Prostate gland (tissue), 2 donors: ENCODE measurements at regions not wholly inside any gene's neighbourhood (a gene's known extent, or its start where the extent isn't known, plus 50 kb on each side); places are given as distances from the start of the nearest gene placed in this dataset.

Experiments used
- DNase-seq: peaks from one replicate; pipeline ENCODE4 v3.0.0-alpha.2; 2019; ENCODE audit warnings: low spot score
- H3K27ac ChIP-seq, 2 donors: fragments of 200-600 bp; sonication (generic); 2 replicates each; pipeline ENCODE4 v1.5.1; 2017 to 2019
- H3K27me3 ChIP-seq: fragments of 200-600 bp; sonication (generic); replicated peaks from 2 replicates; pipeline ENCODE4 v1.5.1; 2019; ENCODE audit not compliant: insufficient read depth
- H3K36me3 ChIP-seq, 2 donors: fragments of 200-600 bp; sonication (generic); 1 replicate in 1 of 2; 2 replicates in 1 of 2; pipeline versions ENCODE4 v1.5.1 to v1.8.1; 2017 to 2019
- H3K4me1 ChIP-seq: fragments of 200-600 bp; sonication (generic); replicated peaks from 2 replicates; pipeline ENCODE4 v1.5.1; 2019
- H3K4me3 ChIP-seq, 2 donors: fragments of 200-600 bp; sonication (generic); 2 replicates each; pipeline ENCODE4 v1.5.1; 2017 to 2019
- H3K9me3 ChIP-seq: fragments of 200-600 bp; sonication (generic); 2 replicates; pipeline ENCODE4 v1.5.1; 2017
- POLR2A ChIP-seq: fragments of 450-650 bp; IDR thresholded peaks from one replicate; pipeline ENCODE4 v1.6.1; 2016; ENCODE audit warnings: antibody characterized with exemption, mild to moderate bottlenecking
- POLR2AphosphoS5 ChIP-seq: sonication (generic); formaldehyde crosslinking; IDR thresholded peaks from one replicate; pipeline ENCODE4 v1.6.1; 2017; ENCODE audit warnings: antibody characterized with exemption
- WGBS: methylation state at CpG from one replicate; pipeline ENCODE4 v1.1.5; 2018; 5-methylcytosine and 5-hydroxymethylcytosine counted together
- intact Hi-C: fragments of 100-400 bp; cut with DNase I; formaldehyde crosslinking; loops from one replicate; pipeline ENCODE4 v1.14.2; 2022
- TF ChIP-seq, protein P1 (sequence below), 4 experiments: fragments of 200-600 bp in 2 of 4; fragments of 450-650 bp in 2 of 4; sonication (generic) in 2 of 4; IDR thresholded peaks; 1 replicate in 3 of 4; 2 replicates in 1 of 4; pipeline ENCODE4 v1.5.1; 2016 to 2019; ENCODE audit warnings: antibody characterized with exemption in 4 of 4, mild to moderate bottlenecking in 2 of 4, moderate library complexity in 2 of 4

DNA sequence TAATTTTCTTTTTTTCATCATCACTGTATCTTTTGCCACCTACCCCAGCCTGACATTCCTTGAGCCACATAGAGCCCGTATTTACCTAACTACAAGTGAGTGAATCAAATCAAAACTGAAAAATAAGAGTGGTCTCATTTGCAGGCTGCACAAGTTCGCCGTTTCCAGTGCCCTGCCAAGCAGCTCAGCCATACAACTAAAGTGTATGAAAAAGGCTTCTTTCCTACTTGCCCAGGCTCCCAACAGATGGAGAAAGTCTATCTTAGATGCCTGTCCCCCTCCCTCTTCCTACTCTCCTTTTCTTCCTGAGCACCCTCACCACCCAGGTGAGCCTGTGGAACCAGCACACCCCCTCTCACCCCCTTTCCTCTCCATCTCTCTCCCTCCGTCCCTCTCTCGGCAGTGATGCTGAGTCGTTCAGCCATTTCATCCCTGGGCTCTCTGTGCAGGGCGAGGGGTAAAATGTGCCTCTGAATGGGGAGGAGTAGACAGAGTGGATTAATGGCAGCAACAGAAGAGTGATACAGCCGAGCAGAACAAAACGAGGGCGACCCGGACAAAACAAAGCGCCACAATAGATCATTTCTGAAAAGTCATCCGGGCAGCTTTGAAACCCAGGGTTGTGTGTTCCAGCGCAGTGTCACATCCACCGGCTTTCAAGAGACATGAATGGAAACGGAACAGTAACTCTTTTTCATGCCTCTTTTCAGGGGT, 65.0 kb upstream of the POU3F3 start:
- Histone ChIP-seq H3K36me3 (no peaks in the 10 kb centered on the region), H3K9me3 (no peaks in the 10 kb centered on the region), H3K27me3 (no peaks in the 10 kb centered on the region), H3K27ac (no peak overlapping the region), H3K4me1 (no peaks in the 10 kb centered on the region), H3K4me3 (no peak overlapping the region)
- WGBS, result 78% methylated on average over 16 of the region's 16 CpGs
- intact Hi-C loops, result no loop called here
- no peak for DNase-seq
- TF ChIP-seq POLR2AphosphoS5 (no peak), POLR2A (no peak)
- TF ChIP-seq, protein P1, sequence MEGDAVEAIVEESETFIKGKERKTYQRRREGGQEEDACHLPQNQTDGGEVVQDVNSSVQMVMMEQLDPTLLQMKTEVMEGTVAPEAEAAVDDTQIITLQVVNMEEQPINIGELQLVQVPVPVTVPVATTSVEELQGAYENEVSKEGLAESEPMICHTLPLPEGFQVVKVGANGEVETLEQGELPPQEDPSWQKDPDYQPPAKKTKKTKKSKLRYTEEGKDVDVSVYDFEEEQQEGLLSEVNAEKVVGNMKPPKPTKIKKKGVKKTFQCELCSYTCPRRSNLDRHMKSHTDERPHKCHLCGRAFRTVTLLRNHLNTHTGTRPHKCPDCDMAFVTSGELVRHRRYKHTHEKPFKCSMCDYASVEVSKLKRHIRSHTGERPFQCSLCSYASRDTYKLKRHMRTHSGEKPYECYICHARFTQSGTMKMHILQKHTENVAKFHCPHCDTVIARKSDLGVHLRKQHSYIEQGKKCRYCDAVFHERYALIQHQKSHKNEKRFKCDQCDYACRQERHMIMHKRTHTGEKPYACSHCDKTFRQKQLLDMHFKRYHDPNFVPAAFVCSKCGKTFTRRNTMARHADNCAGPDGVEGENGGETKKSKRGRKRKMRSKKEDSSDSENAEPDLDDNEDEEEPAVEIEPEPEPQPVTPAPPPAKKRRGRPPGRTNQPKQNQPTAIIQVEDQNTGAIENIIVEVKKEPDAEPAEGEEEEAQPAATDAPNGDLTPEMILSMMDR (IDR thresholded peaks at IDR 0.05), result no peak

DNA sequence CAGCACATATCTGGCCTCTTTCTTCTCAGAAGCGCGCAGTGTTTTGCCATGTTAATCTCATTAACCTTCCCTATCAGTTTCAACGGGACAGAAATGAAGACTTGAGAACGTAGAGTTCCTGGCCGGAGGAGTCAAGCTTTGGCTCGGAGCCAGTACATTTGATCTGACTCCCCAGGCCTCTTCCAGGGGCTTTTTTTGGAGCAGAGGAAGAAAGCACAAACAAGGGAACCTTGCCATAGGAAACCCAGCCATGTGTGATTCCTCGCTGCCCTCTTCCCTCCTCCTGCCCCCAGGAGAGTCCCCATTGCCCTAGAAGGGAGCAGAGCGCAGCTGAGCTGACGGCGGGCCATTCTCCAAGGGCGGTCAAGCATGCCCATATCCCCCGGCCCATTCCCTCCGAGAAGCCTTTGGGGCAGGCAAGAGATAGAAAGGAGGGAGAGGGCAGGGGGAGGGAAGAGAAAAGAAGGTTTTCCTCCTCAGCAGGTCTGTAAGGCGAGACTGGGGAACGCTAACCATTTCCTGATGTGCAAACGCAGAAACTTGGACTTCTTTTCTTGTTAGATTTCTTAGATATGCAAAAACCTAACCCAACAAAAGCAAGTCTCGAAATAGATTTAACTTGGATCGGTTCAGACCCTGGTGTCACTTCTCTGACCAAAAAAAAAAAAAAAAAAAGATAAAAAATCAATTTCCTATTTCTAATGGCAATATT, 63.7 kb upstream of the POU3F3 start:
- no peak for DNase-seq
- Histone ChIP-seq H3K27ac (no peak overlapping the region), H3K4me1 (no peaks in the 10 kb centered on the region), H3K27me3 (no peaks in the 10 kb centered on the region), H3K36me3 (no peaks in the 10 kb centered on the region), H3K9me3 (no peaks in the 10 kb centered on the region), H3K4me3 (no peak overlapping the region)
- intact Hi-C loops, result no loop called here
- WGBS, result 40% methylated on average over 18 of the region's 18 CpGs
- TF ChIP-seq POLR2AphosphoS5, result no peak
- TF ChIP-seq, protein P1 (IDR thresholded peaks at IDR 0.05), result no peak
- no peak for TF ChIP-seq POLR2A

DNA sequence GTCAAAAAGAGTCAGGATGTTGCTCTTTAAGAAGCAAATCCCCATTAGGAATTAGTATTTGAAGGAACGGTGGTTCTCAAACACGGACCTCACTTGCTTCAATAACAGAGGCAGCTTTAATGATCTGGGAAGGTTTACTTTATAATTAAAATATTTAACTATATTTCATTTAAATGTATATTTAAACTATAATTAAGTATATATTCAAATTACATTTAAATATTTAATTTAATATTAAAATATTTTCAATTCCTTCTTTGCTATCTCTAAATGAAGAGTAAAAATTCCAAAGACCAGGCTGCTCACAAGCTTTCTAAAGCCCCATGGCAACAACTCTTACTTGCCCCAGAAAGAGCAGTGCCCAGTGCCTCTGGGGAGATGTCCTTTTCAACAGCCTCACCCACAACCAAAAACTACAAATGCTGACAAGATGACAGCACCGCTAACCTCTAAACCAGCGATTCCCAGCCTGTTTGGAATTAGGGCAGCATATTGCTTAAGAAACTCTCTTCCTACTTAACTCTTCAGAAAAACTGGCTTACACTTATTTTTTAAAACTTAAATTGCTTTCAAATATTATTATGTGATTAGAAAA, 62.9 kb upstream of the POU3F3 start:
- DNase-seq, result no peak
- Histone ChIP-seq H3K9me3 (no peaks in the 10 kb centered on the region), H3K4me3 (no peak overlapping the region), H3K36me3 (no peaks in the 10 kb centered on the region), H3K27me3 (no peaks in the 10 kb centered on the region), H3K27ac (no peak overlapping the region), H3K4me1 (no peaks in the 10 kb centered on the region)
- intact Hi-C loops, result no loop called here
- WGBS, result 84% methylated on average over 4 of the region's 4 CpGs
- TF ChIP-seq, protein P1 (IDR thresholded peaks at IDR 0.05), result no peak
- TF ChIP-seq POLR2AphosphoS5 (no peak), POLR2A (no peak)

DNA sequence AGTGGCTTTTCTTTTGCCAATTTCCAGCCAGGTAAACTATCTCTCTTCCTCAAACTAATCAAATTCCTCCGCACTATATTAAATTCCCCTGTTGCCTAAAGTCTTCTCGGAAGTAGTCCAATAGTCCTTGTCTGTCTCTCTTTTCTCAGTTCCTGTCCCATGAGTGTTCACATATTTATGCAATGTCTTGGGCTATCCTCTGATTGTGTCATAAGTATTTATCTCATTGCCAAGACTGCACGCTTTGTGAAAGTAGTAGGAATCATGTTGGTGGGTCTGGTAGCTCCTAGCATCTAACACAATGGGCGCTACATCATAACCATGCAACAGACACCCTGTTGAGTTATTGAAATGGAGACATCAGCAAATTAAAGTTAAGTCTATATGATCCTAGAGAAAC, 59.9 kb upstream of the POU3F3 start:
- Histone ChIP-seq H3K4me3 (no peak overlapping the region), H3K27ac (no peak overlapping the region), H3K27me3 (no peaks in the 10 kb centered on the region), H3K4me1 (no peaks in the 10 kb centered on the region), H3K9me3 (no peaks in the 10 kb centered on the region), H3K36me3 (no peaks in the 10 kb centered on the region)
- 96% methylated on average over 4 of the region's 4 CpGs for WGBS
- no peak for DNase-seq
- TF ChIP-seq POLR2A, result no peak
- no peak for TF ChIP-seq POLR2AphosphoS5
- TF ChIP-seq, protein P1 (IDR thresholded peaks at IDR 0.05), result no peak
- intact Hi-C loops, result no loop called here
